Hepatic stellate cell (primary cell): ENCODE measurements at regions not wholly inside any gene's neighbourhood (a gene's known extent, or its start where the extent isn't known, plus 50 kb on each side); places are given as distances from the start of the nearest gene placed in this dataset.
A peak's percentile ranks its signal among the peaks of the same experiment; 100 is the strongest.

Experiments used
- DNase-seq: peaks from one replicate; pipeline ENCODE4 v3.0.0; 2011; ENCODE audit warnings: low spot score

- no peak for DNase-seq
Measured at GRCh38 chr14:29282169-29282568, 515.6 kb downstream of the FOXG1 start.

GRCh38 chr14:29290441-29290840 lies 523.9 kb downstream of the FOXG1 start:
- no peak for DNase-seq

- no peak for DNase-seq
Measured at GRCh38 chr14:29299372-29299771, 532.8 kb downstream of the FOXG1 start.

- no peak for DNase-seq
Measured at GRCh38 chr14:29301571-29301970, 535.0 kb downstream of the FOXG1 start.

DNA sequence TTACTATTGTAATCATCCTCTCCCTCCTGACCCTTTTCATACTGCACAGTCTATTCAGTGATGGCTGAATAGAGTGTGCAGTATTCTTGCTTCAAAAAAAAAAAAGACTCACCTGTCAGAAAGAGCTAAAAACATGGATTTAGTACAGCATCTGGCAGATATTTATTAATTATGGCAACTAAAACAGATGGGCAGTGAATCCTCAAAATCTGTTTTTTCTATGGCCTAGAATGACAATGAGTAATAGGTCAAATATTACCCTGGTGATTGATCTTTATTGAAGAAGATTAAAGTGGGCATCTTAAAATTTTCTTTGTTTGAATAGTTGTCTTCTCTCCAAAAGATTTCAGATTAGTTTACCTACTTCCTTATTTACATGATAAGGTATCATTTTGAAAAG lies 543.6 kb downstream of the FOXG1 start:
- DNase-seq = no peak

DNA sequence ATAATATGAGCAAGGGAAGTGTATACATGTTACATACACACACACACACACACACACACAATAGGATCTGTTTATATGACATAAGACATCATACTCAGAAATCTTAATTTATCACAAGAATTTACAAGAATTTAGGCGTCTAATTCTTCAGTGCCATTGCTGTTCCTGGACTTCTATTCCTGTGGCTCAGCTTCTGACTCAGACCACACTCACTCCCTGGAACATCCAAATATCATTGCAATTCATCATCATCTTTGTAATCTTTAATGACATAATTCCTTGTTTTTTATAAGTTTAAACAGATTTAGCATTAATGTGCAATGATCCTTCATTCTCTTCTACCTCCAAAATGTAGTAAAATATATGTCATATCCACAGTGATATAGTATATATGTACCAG lies 544.2 kb downstream of the FOXG1 start:
- DNase-seq = peak; percentile 22

DNA sequence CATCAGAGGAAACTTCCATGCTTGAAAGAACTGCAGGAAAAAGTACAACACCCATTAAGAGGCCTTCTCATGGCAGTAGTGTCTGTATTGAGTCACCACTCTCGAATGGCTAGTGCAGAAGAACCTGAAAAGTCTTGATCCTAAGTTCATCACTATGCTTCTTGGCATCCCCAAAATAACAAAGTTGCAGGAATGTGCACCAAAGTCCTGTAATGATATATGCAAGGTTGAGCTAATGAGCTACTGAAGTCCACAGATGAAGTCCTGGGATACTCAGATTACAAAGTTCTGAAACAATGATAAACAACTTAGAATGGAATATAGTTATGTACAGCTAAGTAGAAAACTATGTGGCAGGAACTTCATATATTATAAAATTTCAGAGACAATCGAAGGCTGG lies 545.4 kb downstream of the FOXG1 start:
- no peak for DNase-seq

DNA sequence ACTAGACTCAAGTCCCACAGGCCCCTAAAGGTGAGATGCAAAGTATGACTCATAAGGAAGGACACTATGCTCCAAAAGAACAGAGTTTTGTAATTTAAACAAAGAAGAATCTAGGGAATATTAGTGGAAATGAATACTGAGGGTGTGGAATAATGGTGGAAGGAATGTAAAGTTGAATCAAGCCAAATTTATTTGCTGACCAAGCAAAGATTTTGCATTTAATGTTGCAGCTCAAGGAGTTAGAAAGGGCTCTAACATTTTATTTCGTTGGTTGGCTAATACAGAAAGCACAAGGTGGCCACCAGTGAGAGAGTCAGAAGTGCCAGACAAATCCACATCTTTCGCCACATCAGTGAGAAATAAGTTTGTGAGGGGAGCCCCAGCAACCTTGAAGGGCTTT lies 550.3 kb downstream of the FOXG1 start:
- DNase-seq = no peak

GRCh38 chr14:29317423-29317822 lies 550.8 kb downstream of the FOXG1 start:
- no peak for DNase-seq

DNA sequence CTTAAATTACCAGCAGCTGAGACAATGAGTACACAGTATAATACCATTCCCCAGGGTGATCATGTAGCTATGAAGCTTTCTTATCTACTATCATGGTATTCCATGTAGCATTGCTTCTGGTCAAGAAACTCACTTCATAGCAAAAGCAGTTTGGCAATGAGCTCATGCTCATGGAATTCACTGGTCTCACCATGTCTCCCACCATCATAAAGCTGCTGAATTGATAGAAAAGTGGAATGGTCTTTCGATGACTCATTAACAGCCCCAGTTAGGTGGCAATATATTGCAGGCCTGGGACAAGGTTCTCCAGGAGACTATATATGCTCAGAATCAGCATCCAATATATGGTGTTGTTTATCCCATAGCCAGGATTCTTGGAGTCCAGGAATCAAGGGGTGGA lies 553.7 kb downstream of the FOXG1 start:
- no peak for DNase-seq

- DNase-seq = peak; percentile 1
Measured at GRCh38 chr14:29321646-29322045, 555.1 kb downstream of the FOXG1 start.

GRCh38 chr14:29339494-29340172 lies 573.0 kb downstream of the FOXG1 start:
- no peak for DNase-seq

DNA sequence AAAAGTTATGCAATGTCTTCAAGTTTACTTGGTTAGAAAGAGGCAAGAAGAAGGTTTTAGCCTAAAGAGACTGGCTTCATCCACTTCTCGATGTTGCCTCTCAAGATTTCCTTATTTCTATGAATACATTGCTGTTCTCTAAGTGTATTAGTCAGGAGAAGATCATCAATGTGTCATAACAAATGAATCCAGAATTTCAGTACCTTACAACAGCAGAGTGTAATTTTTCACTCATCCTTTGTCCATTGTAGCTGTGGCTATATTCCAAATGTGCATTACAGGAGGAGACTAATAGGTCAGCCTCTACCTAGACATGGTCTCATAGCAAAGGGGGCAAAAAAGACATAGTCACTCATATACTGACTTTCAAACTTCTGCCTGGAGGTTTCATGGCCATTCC lies 579.1 kb downstream of the PRKD1 start:
- DNase-seq = no peak

DNA sequence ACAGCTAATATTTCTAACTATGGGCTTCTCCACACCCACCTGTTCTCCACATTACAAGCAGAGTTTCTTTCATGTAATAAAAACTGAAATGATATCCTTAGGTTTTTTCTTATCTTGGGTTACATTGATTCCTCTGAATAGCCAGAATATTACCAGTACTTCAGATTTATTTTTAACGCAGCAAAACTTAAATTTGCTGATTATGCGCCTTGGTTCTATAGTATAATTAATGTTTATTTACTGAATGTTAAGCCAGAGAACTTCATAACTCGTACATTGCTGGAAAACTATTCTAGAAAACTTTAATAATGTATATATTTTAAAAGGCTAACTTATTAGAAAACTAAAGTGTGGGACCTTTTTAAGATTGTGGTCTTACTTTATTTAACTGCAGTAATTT lies 577.2 kb downstream of the PRKD1 start:
- DNase-seq = no peak

GRCh38 chr14:29351996-29352705 lies 575.5 kb downstream of the PRKD1 start:
- no peak for DNase-seq

GRCh38 chr14:29352706-29353080 lies 575.0 kb downstream of the PRKD1 start:
- DNase-seq = no peak

DNA sequence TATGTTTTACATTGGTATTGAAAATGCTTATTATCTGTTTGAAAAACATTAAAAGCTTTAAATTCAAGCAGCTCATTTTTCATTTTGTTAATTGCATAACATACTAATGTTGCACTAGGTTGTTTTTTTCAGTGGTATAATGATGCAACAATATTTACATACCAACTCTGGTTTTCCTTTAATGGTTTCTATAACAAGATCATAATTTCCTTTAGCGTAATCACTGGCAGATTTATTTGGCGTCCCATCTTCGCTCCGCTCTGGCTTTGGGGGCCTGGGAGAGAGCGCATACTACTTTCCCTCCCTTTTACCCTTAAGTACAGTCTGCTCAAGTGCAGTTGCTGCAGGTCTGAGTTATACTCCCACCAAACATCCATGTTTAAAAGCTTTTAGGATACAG lies 574.1 kb downstream of the PRKD1 start:
- DNase-seq = no peak

DNA sequence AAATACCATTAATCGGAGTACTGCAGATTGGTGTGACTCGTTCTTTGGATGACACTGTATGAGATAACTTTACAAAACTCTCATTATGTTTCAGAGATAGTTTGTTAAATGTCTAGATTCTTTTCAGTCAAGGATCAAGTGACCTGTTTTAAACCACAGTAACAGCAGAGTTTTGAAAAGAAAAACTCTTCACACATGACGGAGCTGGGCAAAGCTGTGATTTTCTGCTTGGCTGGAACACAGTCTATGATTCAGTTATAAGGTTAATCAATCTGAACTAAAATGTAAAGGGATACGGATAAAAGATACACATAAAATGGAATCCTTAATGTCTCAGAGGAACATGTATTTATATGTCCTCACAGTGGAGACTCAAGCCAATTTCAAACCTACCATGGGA lies 573.2 kb downstream of the PRKD1 start:
- DNase-seq = no peak

DNA sequence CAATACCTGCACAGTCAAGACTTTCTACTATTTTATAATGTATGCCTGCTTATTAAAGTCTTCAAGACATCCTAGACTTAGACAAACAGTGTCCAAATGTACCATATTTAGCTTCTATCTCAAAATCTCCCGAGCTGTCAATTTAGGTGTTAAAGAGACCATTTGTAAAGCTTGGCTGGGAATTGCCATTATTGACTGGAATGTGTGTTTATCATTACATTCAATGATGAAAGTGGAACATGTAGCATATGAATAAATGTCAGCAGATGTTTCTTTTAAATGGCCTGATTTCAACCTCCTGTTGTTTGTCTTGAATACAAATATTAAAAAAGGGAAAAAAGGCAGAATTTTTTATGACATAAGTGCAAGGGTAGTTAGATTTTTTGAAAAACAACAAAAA lies 572.3 kb downstream of the PRKD1 start:
- no peak for DNase-seq

GRCh38 chr14:29355846-29356245 lies 571.8 kb downstream of the PRKD1 start:
- no peak for DNase-seq

- no peak for DNase-seq
Measured at GRCh38 chr14:29360656-29361055, 567.0 kb downstream of the PRKD1 start.

DNA sequence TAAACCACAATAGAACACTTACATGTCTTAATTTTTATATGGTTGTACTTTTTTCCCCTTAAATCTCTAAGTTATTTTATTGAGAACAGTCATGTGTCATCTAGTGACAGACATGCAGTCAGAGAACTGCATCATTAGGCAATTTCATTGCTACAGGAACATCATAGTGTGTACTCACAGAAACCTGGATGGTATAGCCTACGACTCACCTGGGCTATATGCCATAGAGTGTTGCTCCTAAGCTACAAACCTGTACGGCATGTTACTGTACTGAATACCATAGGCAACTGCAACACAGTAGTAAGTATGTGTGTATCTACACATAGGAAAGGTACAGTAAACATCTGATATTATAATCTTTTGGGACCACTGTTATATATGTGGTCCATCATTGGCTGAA lies 557.6 kb downstream of the PRKD1 start:
- DNase-seq = no peak

GRCh38 chr14:29376237-29376636 lies 551.4 kb downstream of the PRKD1 start:
- no peak for DNase-seq

DNA sequence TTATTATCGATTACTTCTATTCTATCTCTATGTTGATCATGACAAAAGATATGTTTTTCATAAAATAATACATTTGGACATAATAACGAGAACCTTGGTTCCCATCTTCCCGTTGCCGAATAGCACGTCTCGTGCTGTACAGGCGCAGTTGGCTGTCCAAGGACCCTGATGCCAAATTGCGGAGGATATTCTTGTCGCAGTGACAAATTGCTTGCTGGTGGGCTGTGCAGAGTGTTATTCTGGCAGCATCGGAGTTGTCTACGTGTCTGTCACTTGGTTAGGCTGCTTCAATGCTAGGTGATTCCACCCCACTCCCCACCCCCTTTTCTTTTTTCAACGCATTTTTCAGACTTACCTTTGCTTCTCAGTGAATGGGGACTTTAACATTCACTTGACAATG lies 546.8 kb downstream of the PRKD1 start:
- DNase-seq = no peak
